ENCODE measurements at regions not wholly inside any gene's neighbourhood (a gene's known extent, or its start where the extent isn't known, plus 50 kb on each side); places are given as distances from the start of the nearest gene placed in this dataset.

DNA sequence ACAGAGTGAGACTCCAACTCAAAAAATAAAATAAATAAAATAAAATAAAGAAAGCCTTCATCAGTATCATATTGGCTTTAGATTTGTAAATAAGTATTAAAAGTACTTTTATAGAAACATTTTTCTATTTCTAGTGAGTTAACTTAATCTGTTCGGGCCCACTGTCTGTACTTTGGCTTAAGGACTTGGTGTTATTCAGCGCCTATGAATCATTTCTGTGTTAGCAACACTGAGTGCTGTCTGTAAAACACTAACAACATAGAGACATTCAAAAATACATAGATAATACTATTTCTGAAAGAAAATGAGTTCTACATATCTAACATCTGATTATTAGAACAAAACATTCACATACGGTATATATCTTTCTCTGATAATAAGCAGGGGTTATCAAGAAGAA is 221.5 kb upstream of the CDH19 start:
- ChIA-PET POLR2A (no interaction called here), RAD21 (ENCODE audit: low non-redundant PET in 1 of 2, low total read pairs in 2 of 2, uncharacterized antibody in 2 of 2, unreplicated experiment in 2 of 2) (no interaction called here), CTCF (no interaction called here)
- Histone ChIP-seq H3K4me3 (replicated peaks in 1 of 2; ENCODE audit: low read depth in 1 of 2, low read length in 2 of 2) (no peak overlapping the region), H3K9ac (ENCODE audit: low read length) (no peak overlapping the region), H3K9me3 (ENCODE audit: control insufficient read depth in 1 of 2, insufficient read depth in 1 of 2, low read depth in 1 of 2, low read length in 2 of 2) (peaks cover 0 to 6% of the 10 kb centered on the region in 2 experiments; a peak in 2 of 4 replicates), H4K20me1 (ENCODE audit: insufficient read depth) (no peaks in the 10 kb centered on the region), H3K4me1 (ENCODE audit: control insufficient read depth in 1 of 2, insufficient read depth in 2 of 2, low read length in 2 of 2) (no peaks in the 10 kb centered on the region), H3K4me2 (ENCODE audit: low read length) (no peak overlapping the region), H3K79me2 (ENCODE audit: insufficient read depth, low read length) (no peaks in the 10 kb centered on the region), H2AFZ (ENCODE audit: low read depth, low read length, poor library complexity, severe bottlenecking) (no peak overlapping the region), H3K9me2 (ENCODE audit: insufficient read depth) (no peaks in the 10 kb centered on the region), H3K27me3 (ENCODE audit: insufficient read depth, low read length) (no peaks in the 10 kb centered on the region), H3K36me3 (ENCODE audit: control insufficient read depth in 1 of 2, insufficient read depth in 2 of 2, low read length in 2 of 2) (no peaks in the 10 kb centered on the region), H3K27ac (ENCODE audit: low read depth, low read length) (no peak overlapping the region)
- TF ChIP-seq CEBPB (IDR thresholded peaks at IDR 0.05; ENCODE audit: low read depth): no peak
- TF ChIP-seq JUND (IDR thresholded peaks at IDR 0.05): no peak
- TF ChIP-seq, protein P1, sequence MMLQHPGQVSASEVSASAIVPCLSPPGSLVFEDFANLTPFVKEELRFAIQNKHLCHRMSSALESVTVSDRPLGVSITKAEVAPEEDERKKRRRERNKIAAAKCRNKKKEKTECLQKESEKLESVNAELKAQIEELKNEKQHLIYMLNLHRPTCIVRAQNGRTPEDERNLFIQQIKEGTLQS (IDR thresholded peaks at IDR 0.05): no peak
- no peak for TF ChIP-seq ELF1 (IDR thresholded peaks at IDR 0.05; ENCODE audit: borderline replicate concordance, low read depth)
- TF ChIP-seq EGR1 (IDR thresholded peaks at IDR 0.05; ENCODE audit: low read depth): no peak
- TF ChIP-seq POLR2AphosphoS5 (IDR thresholded peaks at IDR 0.05; ENCODE audit: low read depth, low read length): no peak
- TF ChIP-seq SIN3A (IDR thresholded peaks at IDR 0.05; ENCODE audit: low read depth): no peak
- TF ChIP-seq, protein P2, sequence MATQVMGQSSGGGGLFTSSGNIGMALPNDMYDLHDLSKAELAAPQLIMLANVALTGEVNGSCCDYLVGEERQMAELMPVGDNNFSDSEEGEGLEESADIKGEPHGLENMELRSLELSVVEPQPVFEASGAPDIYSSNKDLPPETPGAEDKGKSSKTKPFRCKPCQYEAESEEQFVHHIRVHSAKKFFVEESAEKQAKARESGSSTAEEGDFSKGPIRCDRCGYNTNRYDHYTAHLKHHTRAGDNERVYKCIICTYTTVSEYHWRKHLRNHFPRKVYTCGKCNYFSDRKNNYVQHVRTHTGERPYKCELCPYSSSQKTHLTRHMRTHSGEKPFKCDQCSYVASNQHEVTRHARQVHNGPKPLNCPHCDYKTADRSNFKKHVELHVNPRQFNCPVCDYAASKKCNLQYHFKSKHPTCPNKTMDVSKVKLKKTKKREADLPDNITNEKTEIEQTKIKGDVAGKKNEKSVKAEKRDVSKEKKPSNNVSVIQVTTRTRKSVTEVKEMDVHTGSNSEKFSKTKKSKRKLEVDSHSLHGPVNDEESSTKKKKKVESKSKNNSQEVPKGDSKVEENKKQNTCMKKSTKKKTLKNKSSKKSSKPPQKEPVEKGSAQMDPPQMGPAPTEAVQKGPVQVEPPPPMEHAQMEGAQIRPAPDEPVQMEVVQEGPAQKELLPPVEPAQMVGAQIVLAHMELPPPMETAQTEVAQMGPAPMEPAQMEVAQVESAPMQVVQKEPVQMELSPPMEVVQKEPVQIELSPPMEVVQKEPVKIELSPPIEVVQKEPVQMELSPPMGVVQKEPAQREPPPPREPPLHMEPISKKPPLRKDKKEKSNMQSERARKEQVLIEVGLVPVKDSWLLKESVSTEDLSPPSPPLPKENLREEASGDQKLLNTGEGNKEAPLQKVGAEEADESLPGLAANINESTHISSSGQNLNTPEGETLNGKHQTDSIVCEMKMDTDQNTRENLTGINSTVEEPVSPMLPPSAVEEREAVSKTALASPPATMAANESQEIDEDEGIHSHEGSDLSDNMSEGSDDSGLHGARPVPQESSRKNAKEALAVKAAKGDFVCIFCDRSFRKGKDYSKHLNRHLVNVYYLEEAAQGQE (IDR thresholded peaks at IDR 0.05; ENCODE audit: low read depth): no peak
- TF ChIP-seq, protein P3, sequence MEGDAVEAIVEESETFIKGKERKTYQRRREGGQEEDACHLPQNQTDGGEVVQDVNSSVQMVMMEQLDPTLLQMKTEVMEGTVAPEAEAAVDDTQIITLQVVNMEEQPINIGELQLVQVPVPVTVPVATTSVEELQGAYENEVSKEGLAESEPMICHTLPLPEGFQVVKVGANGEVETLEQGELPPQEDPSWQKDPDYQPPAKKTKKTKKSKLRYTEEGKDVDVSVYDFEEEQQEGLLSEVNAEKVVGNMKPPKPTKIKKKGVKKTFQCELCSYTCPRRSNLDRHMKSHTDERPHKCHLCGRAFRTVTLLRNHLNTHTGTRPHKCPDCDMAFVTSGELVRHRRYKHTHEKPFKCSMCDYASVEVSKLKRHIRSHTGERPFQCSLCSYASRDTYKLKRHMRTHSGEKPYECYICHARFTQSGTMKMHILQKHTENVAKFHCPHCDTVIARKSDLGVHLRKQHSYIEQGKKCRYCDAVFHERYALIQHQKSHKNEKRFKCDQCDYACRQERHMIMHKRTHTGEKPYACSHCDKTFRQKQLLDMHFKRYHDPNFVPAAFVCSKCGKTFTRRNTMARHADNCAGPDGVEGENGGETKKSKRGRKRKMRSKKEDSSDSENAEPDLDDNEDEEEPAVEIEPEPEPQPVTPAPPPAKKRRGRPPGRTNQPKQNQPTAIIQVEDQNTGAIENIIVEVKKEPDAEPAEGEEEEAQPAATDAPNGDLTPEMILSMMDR (IDR thresholded peaks at IDR 0.05 in 2 of 3, conservative IDR thresholded peaks at IDR 0.05 in 1 of 3; ENCODE audit: borderline replicate concordance in 1 of 3, insufficient read depth in 1 of 3, low read depth in 2 of 3, low read length in 2 of 3): no peak
- no peak for TF ChIP-seq ZNF274 (IDR thresholded peaks at IDR 0.05; ENCODE audit: low read depth, low read length)
- TF ChIP-seq ZBTB33 (IDR thresholded peaks at IDR 0.05; ENCODE audit: extremely low read depth, insufficient replicate concordance, low read length): no peak
- intact Hi-C loops (cut with micrococcal nuclease): no loop called here
- ATAC-seq (no peak), DNase-seq (ENCODE audit: low read depth, low spot score) (no peak)
- BruUV-seq (replicated peaks): no TSS peak

Data from HCT116 (cell line).